Midbrain (tissue), 1 donor: ENCODE measurements at regions not wholly inside any gene's neighbourhood (a gene's known extent, or its start where the extent isn't known, plus 50 kb on each side); places are given as distances from the start of the nearest gene placed in this dataset.

ENCODE experiments used
- DNase-seq: peaks from one replicate; lab custom pipeline; 2025; lab: John Stamatoyannopoulos, UW

DNA sequence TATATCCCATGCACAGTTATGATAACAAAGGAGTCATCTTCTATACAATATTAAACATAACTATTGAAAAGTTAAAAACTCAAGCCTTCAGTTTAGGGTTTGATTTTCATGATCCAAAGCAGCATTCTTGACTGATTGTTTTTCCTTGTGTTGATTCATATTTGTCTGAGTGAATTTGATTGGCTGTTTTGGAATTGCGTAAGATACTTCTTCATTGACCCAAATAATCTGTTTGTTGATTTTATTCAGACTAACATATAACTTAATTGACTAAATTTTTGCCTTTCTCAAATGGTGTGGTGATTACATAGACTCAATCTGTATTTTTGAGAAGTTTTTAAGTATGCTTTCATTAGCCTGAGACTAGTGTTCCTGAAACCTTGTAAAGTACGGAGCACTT, 305.7 kb upstream of the TNP1 start:
- no peak for DNase-seq

- DNase-seq = no peak
Observed at GRCh38 chr2:217163987-217164386, 304.1 kb upstream of the TNP1 start.

GRCh38 chr2:217162533-217162932, 302.7 kb upstream of the TNP1 start:
- DNase-seq = peak; percentile 61

- no peak for DNase-seq
Observed at GRCh38 chr2:217160978-217161973, 301.4 kb upstream of the TNP1 start.

GRCh38 chr2:217160103-217160743, 300.4 kb upstream of the TNP1 start:
- DNase-seq = no peak

DNA sequence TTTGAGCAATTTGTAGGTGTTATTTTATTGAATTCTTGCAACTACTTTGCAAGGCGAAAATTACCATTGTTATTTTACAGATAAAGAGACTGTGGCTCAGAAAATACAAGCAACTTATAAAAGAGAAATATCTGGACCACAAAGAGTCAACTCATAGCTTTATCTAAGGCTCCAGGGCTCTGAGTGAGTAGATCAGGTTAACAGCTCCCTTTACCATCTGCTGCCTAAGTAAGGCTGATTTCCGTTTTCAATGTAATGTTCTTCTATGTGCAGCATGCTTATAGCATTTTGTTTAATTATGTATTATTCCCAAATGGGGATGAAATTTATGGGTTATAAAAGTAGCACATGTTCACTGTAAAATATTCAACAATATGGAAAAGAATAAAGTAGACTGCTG, 299.1 kb upstream of the TNP1 start:
- DNase-seq = no peak

DNA sequence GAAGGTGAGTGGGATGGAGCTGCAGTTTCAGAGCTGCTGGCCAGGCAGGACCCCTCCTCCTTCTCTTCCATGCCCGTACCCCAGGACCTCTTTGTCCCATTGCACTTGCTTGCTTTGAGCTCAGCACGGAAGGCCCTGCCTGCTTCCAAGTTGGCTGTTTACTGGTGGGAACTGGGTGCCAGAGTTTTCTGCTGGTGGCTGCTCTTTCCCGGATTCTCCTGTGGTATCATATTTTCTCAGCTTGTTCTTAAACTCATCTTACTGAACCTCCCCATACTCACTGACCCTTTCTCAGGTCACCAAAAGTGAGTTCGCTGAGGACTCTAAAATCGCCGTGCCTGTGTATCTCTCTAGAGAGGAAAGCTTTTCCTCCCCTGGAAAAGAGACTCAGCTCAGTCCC, 297.7 kb upstream of the TNP1 start:
- DNase-seq = no peak

- DNase-seq = no peak
Observed at GRCh38 chr2:217156801-217157200, 296.9 kb upstream of the TNP1 start.

GRCh38 chr2:217154923-217155322, 295.1 kb upstream of the TNP1 start:
- DNase-seq = no peak

GRCh38 chr2:217153510-217153909, 293.6 kb upstream of the TNP1 start:
- no peak for DNase-seq

DNA sequence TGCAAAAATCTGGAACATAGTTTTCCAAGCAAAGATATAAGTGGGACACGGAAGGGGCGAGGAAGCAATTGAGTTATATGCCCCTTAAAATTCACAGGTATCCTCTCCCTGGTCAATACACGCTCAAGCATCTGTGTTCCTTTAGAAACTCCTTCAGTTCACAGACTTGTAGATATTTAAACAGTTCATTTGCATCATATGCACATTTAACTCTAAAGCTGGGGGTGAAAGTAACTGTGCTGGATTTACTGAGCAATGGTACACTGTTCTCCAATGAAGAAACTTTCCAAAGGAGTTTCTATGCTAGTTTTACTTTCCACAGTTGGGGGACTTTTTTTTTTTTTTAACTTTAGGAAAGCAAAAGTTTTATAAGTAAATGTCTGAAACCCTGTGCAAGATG, 293.0 kb upstream of the TNP1 start:
- DNase-seq = no peak

DNA sequence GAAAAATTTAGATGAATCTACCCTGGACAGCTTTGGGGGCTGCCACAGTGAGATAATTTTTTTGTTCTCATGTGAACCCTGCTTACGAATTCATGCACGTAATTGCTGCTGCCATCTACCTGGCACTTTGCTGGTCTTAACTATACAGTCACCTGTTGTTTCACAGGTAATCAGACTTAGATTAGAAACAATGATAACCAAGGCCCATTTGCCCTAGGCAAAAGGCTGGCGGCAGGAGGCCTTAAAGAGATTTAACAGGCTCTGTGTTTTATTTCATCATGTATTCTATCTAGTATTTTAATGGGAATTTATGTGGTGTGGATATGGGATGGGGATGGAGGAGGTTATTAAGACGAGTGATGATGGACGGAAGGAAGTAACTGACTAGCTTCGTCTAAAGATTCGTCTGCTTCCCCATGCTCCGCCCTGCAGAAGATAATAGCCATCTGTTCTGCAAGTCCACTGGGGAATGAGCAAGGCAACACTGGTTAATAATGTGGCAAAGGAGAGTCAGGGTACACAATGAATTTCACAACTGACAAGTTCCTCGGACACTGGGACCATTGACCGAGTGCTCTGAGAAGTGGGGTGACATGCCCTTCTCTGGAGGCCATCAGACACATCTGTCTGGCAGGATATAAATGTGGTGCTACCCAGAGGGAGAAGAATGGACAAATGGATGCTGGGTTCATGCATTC, 291.8 kb upstream of the TNP1 start:
- DNase-seq = no peak

DNA sequence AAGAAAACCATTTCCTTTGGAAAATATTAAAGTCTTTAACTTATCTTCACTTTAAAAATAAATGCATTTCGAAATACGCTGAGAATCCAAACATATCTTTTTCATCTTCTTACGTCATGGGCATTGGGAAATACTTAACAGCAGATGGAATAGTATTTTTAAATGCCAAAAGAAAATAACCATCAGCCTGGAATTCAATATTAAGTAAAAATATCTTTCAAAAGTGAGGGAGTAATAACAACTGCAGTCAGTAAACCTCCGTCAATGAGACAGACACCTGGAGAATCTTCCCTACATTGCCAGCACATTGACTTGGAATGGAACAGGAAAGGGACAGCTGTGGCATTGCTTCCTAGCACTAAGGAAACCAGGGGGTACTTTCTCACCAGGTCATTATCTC, 290.4 kb upstream of the TNP1 start:
- no peak for DNase-seq

- no peak for DNase-seq
Observed at GRCh38 chr2:217149087-217149660, 289.3 kb upstream of the TNP1 start.

GRCh38 chr2:217147818-217148217, 288.0 kb upstream of the TNP1 start:
- no peak for DNase-seq

GRCh38 chr2:217146956-217147355, 287.1 kb upstream of the TNP1 start:
- DNase-seq = no peak

DNA sequence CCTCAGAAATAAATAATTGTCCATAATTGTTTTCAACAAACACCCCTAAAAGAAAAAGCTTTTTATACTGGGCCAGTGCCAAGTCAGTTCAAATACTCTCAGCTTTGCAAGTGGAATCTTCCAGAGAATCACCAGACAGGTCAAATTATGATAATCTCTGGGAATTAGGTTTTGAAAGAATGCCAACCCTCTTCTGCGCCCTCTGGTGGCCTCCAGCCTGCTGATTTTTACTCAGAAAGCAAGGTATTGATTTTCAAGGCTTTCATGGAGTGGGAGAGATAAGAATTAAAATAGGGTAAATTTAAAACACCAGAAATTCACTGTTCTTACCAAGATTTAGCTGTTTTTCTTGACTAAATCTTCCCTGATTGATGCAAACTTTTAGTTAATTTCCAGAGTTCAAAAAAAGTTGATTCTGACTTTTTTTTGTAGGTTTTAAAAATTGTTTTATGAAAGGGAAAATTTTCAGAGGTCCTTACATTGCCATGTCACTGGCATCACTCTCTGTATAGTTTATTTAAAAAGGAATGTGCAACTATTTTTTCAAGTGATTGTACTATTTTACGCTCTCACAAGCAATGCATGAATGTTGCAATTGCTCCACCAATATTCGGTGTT, 282.9 kb upstream of the TNP1 start:
- no peak for DNase-seq

GRCh38 chr2:217138284-217138683, 278.4 kb upstream of the TNP1 start:
- no peak for DNase-seq

DNA sequence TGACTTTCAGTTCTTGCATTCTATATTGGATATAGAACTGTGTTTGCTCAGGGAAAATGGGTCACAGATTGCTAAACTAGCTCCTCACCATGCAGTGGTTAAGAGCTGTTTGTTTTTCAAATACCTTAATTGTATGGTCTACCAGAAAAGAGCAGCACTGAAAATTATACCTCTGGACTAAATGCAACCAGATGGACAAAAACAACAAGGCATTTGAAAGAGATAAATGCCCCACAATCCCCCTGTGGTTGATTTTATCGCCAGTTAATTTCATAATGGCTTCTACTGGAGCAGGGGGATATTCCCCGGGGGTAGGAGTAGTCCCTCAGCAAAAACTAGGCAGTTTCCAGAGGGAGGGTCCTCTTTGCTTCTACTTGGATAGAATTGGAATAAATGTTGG, 267.9 kb upstream of the TNP1 start:
- DNase-seq = no peak

- no peak for DNase-seq
Observed at GRCh38 chr2:217125014-217125413, 265.1 kb upstream of the TNP1 start.

- no peak for DNase-seq
Observed at GRCh38 chr2:217124050-217124449, 264.2 kb upstream of the TNP1 start.

- DNase-seq = no peak
Observed at GRCh38 chr2:217121565-217121964, 261.7 kb upstream of the TNP1 start.
